Transverse colon (tissue), 4 donors: ENCODE measurements at regions not wholly inside any gene's neighbourhood (a gene's known extent, or its start where the extent isn't known, plus 50 kb on each side); places are given as distances from the start of the nearest gene placed in this dataset.

ENCODE experiments used
- EP300 ChIP-seq: sonication (generic); formaldehyde crosslinking; IDR thresholded peaks from one replicate; pipeline ENCODE4 v1.6.1; 2017; ENCODE audit warnings: antibody characterized with exemption, low read depth
- POLR2A ChIP-seq: fragments of 450-650 bp; IDR thresholded peaks from one replicate; pipeline ENCODE4 v1.6.1; 2016; ENCODE audit warnings: antibody characterized with exemption, mild to moderate bottlenecking, moderate library complexity
- POLR2AphosphoS5 ChIP-seq, 3 donors: sonication (generic); formaldehyde crosslinking; IDR thresholded peaks; one replicate each; pipeline ENCODE4 v1.6.1; 2016; ENCODE audit warnings: antibody characterized with exemption in 3 of 3
- TF ChIP-seq, protein P1 (sequence below), 5 experiments: fragments of 200-600 bp in 3 of 5; fragments of 450-650 bp in 2 of 5; sonication (generic) in 3 of 5; IDR thresholded peaks; 1 replicate in 2 of 5; 2 replicates in 3 of 5; pipeline ENCODE4 v1.5.1; 2016 to 2017; ENCODE audit warnings: antibody characterized with exemption in 5 of 5, inconsistent platforms in 3 of 5, mild to moderate bottlenecking in 2 of 5, moderate library complexity in 1 of 5

DNA sequence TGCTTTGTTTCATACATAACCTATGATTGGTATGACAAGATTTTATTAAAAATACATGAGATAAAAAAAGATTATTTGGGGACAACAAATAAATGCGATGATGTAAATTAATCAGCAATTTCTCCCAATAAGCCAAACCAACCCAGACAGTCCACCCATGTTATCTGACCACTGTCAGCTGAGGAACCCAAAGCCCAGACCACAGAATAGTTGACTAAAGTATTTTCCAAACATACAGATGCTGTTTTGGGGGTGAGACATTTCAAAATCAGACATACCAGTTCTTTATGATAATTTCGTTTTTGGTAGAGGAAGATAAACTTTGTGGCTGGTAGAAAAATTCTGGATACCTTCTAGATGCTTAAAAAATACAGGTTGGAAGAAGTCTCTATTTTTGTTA, 650.8 kb upstream of the FAM241A start:
- TF ChIP-seq, protein P1, sequence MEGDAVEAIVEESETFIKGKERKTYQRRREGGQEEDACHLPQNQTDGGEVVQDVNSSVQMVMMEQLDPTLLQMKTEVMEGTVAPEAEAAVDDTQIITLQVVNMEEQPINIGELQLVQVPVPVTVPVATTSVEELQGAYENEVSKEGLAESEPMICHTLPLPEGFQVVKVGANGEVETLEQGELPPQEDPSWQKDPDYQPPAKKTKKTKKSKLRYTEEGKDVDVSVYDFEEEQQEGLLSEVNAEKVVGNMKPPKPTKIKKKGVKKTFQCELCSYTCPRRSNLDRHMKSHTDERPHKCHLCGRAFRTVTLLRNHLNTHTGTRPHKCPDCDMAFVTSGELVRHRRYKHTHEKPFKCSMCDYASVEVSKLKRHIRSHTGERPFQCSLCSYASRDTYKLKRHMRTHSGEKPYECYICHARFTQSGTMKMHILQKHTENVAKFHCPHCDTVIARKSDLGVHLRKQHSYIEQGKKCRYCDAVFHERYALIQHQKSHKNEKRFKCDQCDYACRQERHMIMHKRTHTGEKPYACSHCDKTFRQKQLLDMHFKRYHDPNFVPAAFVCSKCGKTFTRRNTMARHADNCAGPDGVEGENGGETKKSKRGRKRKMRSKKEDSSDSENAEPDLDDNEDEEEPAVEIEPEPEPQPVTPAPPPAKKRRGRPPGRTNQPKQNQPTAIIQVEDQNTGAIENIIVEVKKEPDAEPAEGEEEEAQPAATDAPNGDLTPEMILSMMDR (IDR thresholded peaks at IDR 0.05): no peak
- TF ChIP-seq POLR2A: no peak
- TF ChIP-seq POLR2AphosphoS5 (IDR thresholded peaks at IDR 0.05): no peak
- no peak for TF ChIP-seq EP300
